Coronary artery (tissue), 2 donors: ENCODE measurements at regions not wholly inside any gene's neighbourhood (a gene's known extent, or its start where the extent isn't known, plus 50 kb on each side); places are given as distances from the start of the nearest gene placed in this dataset.
"Not testable (repeated sequence)": the region's sequence is repeated elsewhere in the genome, so short reads cannot be mapped to it uniquely, and the experiment has no call there.

ENCODE experiments used
- DNase-seq: peaks from one replicate; pipeline ENCODE4 v3.0.0-alpha.2; 2017; ENCODE audit warnings: low spot score
- H3K27ac ChIP-seq, 2 donors: fragments of 200-600 bp; sonication (generic); one replicate each; pipeline ENCODE4 v1.5.1; 2016 to 2019
- H3K4me3 ChIP-seq: fragments of 200-600 bp; sonication (generic); 2 replicates; pipeline ENCODE4 v1.5.1; 2016; ENCODE audit warnings: mild to moderate bottlenecking, moderate library complexity
- CTCF ChIP-seq: fragments of 200-600 bp; sonication (generic); IDR thresholded peaks from one replicate; pipeline ENCODE4 v1.5.1; 2019; ENCODE audit warnings: antibody characterized with exemption

- Histone ChIP-seq H3K4me3 (no peak overlapping the region), H3K27ac (no peak overlapping the region)
- no peak for DNase-seq
- no peak for TF ChIP-seq CTCF
These were observed 184.3 kb upstream of the HMCN1 start for GRCh38 chr1:185549906-185550305.

- TF ChIP-seq CTCF: no peak
These were observed 188.2 kb upstream of the HMCN1 start for GRCh38 chr1:185546029-185546428.

GRCh38 chr1:185541871-185542301 lies 192.3 kb upstream of the HMCN1 start:
- H3K27ac ChIP-seq: no peak overlapping the region
- no peak for TF ChIP-seq CTCF
- DNase-seq: no peak
- no peak overlapping the region for H3K4me3 ChIP-seq

More at GRCh38 chr1:185546029-185546428, 188.2 kb upstream of the HMCN1 start:
- DNase-seq: no peak
- Histone ChIP-seq H3K4me3 (no peak overlapping the region), H3K27ac (no peak overlapping the region)

- no peak for DNase-seq
- no peak for TF ChIP-seq CTCF
- Histone ChIP-seq H3K27ac (no peak overlapping the region), H3K4me3 (no peak overlapping the region)
These were observed 193.9 kb upstream of the HMCN1 start for GRCh38 chr1:185540295-185540694.

GRCh38 chr1:185539277-185539943 lies 194.8 kb upstream of the HMCN1 start:
- no peak for DNase-seq
- Histone ChIP-seq H3K4me3 (no peak overlapping the region), H3K27ac (no peak overlapping the region)
- no peak for TF ChIP-seq CTCF

GRCh38 chr1:185538309-185538898 lies 195.8 kb upstream of the HMCN1 start:
- not testable (repeated sequence) for H3K27ac ChIP-seq, DNase-seq, H3K4me3 ChIP-seq

- no peak for TF ChIP-seq CTCF
- Histone ChIP-seq H3K27ac (no peak overlapping the region), H3K4me3 (no peak overlapping the region)
- DNase-seq: no peak
These were observed 196.6 kb upstream of the HMCN1 start for GRCh38 chr1:185537596-185537995.
